ENCODE measurements at regions not wholly inside any gene's neighbourhood (a gene's known extent, or its start where the extent isn't known, plus 50 kb on each side); places are given as distances from the start of the nearest gene placed in this dataset.

GRCh38 chr11:96530473-96530872 lies 140.7 kb downstream of the JRKL start:
- TF ChIP-seq FOXA1 (IDR thresholded peaks at IDR 0.05): no peak
- TF ChIP-seq SUZ12 (IDR thresholded peaks at IDR 0.05): no peak
- TF ChIP-seq NFRKB (IDR thresholded peaks at IDR 0.05): no peak
- TF ChIP-seq ELF4 (IDR thresholded peaks at IDR 0.05): no peak
- TF ChIP-seq SP1 (IDR thresholded peaks at IDR 0.05): no peak
- no peak for TF ChIP-seq FOXK2 (IDR thresholded peaks at IDR 0.05)
- TF ChIP-seq BHLHE40 (IDR thresholded peaks at IDR 0.05; ENCODE audit: borderline replicate concordance): no peak
- TF ChIP-seq TARDBP (IDR thresholded peaks at IDR 0.05): no peak
- TF ChIP-seq ZNF384 (IDR thresholded peaks at IDR 0.05): no peak
- TF ChIP-seq FOXM1 (IDR thresholded peaks at IDR 0.05; ENCODE audit: borderline replicate concordance): no peak
- TF ChIP-seq ARNT (IDR thresholded peaks at IDR 0.05): no peak
